Upper lobe of left lung (tissue), 4 donors: ENCODE measurements at regions not wholly inside any gene's neighbourhood (a gene's known extent, or its start where the extent isn't known, plus 50 kb on each side); places are given as distances from the start of the nearest gene placed in this dataset.

Experiments used
- EP300 ChIP-seq, 4 donors: sonication (generic); formaldehyde crosslinking; IDR thresholded peaks; one replicate each; pipeline ENCODE4 v1.5.1; 2017; ENCODE audit warnings: antibody characterized with exemption in 4 of 4, control low read depth in 2 of 4
- POLR2A ChIP-seq, 4 donors: fragments of 450-650 bp; IDR thresholded peaks; one replicate each; pipeline ENCODE4 v1.5.1; 2016 to 2017; ENCODE audit warnings: antibody characterized with exemption in 4 of 4, mild to moderate bottlenecking in 2 of 4

GRCh38 chr10:2772135-2772534 is 295.2 kb upstream of the PFKP start:
- no peak for TF ChIP-seq EP300 (IDR thresholded peaks at IDR 0.05)
- TF ChIP-seq POLR2A (IDR thresholded peaks at IDR 0.05) = no peak
